NCI-H1694 (cell line): ENCODE measurements at regions not wholly inside any gene's neighbourhood (a gene's known extent, or its start where the extent isn't known, plus 50 kb on each side); places are given as distances from the start of the nearest gene placed in this dataset.
"Not testable (repeated sequence)": the region's sequence is repeated elsewhere in the genome, so short reads cannot be mapped to it uniquely, and the experiment has no call there.

Source experiments
- DNase-seq: peaks from one replicate; lab custom pipeline; 2025; lab: John Stamatoyannopoulos, UW

DNA sequence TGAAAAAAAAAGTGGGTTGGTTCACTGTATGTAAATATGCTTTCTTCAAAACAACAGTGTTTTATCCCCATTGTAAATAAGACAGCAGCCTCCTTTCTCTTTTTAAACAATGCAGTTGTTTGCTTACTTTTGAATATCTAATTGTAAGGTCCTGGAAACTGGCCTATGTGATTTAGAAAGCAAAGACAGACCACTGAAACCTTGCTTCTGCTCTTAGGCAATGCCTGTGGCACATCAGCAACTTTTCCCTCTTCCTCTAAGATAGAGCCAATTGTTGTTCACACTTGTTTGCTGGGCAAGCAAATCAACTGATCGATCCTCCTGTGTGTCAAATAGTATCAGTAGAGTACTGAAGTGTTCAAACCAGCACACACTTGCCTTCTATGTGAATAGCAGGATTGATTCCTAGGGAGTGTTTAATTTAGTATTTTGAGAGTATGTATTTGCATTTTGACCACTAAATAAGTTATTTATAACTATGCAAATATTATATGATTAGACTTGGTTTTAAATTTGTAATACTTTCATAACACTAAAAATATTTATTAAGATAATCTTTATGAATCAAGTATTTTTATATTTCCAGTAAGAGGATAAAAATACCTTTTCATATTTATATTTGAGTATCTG lies 55.4 kb upstream of the GRPR start:
- no peak for DNase-seq

DNA sequence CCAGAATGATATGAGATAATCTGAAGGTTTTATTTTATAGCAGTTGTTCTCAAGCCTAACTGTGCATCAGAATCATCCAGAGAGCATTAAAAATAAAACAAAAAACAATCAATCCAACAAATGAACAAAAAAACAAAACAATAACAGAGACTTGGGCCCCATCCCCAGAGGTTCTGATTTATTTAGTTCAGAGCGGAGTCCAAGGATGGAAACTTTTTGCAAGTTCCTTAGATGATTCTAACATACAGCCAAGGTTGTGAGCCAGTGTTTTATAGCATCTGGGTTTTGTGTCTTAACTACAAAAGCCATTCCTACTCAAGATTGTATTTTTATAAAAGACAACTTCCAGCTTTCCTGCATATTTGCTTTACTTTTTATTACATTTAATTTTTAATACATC lies 59.4 kb upstream of the GRPR start:
- no peak for DNase-seq

DNA sequence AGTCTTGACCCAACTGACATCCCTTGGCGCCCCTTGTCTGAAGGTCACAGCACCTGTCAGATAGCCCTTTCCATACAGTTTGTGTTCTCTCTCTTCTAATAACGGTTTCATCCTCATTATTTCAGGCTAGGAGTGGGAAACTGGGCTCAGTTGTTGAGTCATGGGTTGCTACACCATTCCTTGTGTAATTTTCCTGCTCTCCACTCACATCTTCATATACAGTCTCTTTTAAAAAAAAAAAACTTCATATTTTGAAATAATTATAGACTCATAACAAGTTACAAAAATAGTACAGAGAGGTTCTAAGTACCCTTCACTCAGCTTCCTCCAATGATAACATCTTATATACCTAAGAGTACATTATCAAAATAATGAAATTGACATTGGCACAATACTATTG lies 60.2 kb upstream of the GRPR start:
- no peak for DNase-seq

DNA sequence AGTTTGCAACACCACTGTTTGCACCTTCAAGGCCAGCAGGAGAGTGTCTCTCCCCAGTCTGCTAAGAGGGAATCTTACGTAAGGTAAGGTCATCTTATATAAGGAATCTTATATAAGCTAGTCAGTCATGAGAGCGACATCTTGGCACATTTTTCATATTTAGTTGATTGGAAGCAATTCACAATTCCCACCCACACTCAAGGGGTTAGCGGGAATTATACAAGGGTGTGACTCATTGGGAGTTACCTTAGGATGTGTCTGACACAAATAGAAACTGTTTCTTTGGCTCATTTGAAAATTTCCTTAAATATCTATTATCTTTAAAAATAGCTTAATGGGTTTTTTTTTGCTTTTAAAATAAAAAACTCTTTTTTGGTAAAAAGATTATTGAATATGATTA lies 62.1 kb upstream of the GRPR start:
- no peak for DNase-seq

DNA sequence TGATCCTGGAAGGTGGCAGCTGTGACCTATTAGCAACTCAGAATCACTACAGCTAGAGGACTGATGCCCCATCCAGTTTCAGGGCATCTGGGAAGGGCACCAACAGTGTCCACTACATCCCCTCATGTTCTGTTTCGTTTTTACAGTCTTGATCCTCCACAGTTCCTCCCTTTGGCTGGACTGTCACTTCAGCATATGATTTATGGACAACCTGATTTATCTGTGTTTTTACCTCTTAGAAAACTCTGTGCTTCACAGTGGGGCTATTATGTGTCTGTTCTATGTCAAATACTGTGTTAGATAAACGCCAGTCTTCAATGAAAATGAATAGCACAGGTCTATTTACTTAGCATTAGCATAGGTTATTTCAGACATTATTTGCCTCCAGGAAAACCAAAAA lies 63.1 kb upstream of the GRPR start:
- no peak for DNase-seq

DNA sequence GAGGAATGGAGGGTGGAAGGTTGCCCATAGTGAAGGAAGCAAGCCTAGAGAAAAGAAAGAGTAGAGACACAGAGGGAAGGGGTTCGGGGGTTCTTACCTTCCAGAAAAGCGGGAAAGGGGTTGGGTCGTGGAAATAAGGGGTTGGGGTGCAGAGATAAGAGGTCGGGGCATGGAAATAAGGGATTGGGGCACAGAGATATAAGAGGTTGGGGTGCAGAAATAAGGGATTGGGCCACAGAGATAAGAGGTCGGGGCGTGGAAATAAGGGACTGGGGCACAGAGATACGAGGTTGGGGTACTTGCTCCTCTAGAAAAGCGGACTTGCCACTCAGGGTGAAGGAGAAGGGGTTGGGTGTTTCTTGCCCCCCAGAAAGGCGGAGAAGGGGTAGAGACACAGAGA lies 74.2 kb upstream of the GRPR start:
- not testable (repeated sequence) for DNase-seq

DNA sequence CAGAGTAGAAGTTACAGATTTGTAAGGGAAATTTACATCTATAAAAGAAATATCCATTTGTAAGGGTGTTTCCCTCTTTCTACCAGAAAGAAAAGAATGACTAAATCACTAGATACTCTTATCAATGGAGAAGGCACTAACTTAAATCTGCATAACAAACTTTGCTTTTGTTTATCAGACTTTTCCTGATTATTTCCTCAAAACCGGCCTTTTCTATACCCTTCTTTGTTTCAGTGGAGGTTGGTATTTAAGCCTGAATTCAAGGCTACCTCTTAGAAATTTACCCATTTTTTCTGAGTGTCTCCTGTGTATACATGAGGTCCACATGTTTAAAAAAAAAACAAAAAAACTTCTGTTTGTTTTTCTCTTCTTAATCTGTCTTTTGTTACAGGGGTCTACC lies 80.4 kb upstream of the GRPR start:
- no peak for DNase-seq

DNA sequence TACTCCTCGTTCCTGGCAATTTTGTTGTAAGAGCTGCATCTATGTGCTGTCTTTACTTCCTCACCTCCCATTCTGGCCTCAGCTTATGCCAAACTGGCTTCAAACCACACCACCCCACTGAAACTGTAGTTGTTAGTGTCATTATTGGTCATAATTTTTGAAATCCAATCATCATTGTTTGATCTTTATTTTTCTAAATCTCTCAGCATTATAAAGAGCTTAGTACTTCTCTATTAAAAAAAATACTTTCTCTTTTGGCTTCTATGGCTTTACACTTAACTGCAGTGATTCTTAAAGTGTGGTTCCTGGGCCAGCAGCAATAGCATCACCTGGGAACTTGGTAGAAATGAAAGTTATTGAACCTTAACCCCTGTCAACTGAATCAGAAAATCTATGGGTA lies 83.5 kb upstream of the GRPR start:
- DNase-seq: no peak

DNA sequence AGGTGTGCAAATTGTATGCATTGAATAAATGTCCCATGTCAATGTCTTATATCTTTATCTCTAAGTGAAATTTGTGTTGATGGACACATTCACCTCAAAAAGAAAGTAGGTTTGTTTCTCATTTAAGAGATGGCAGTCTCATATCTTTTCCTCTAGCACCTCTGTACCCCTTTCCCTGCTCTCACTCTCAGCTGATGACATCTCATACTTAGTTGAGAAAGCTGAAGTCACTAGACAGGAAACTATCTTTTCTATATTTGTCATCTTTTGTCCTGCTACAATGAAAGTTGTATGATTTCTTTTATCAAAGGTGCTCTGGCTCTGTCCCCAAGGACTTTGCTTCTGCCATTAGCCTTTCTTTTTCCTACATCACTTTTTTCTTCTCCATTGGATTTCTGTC lies 84.0 kb upstream of the GRPR start:
- DNase-seq: no peak

DNA sequence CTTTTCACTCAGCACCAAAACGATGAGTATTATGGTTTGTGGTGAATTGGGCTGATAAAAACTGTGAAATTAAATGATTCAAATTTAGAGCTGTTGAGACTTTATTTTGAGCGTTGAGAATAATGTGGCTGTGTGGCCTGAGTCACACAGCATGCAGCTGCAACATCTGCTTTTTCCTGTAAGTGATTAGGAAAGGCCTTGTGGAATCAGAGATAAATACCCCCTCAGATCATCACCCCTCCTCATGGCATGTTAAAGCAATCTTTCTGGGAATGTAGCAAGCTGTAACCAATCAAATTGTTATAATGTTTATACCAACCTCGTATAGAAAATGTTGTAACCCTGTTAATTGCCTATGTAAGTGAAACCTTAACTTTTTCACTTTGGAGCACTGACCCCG lies 90.0 kb upstream of the GRPR start:
- no peak for DNase-seq

DNA sequence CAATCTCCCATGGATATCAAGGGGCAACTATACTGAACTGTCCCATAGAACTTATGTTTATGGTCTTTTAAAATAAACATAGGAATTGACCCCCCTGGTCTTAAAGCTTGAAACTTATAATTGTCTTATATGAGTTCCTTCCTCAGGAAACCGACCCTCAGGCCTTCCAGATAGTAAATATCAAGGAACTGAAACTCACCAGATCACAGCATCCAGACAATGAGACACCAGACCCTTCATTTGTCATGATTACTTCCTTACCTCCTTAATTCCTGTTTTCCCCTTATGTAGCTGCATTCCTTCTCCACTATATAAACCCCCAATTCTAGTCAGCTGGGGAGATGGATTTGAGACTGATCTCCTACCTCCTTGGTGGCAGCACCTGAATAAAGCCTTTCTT lies 94.8 kb upstream of the GRPR start:
- no peak for DNase-seq

DNA sequence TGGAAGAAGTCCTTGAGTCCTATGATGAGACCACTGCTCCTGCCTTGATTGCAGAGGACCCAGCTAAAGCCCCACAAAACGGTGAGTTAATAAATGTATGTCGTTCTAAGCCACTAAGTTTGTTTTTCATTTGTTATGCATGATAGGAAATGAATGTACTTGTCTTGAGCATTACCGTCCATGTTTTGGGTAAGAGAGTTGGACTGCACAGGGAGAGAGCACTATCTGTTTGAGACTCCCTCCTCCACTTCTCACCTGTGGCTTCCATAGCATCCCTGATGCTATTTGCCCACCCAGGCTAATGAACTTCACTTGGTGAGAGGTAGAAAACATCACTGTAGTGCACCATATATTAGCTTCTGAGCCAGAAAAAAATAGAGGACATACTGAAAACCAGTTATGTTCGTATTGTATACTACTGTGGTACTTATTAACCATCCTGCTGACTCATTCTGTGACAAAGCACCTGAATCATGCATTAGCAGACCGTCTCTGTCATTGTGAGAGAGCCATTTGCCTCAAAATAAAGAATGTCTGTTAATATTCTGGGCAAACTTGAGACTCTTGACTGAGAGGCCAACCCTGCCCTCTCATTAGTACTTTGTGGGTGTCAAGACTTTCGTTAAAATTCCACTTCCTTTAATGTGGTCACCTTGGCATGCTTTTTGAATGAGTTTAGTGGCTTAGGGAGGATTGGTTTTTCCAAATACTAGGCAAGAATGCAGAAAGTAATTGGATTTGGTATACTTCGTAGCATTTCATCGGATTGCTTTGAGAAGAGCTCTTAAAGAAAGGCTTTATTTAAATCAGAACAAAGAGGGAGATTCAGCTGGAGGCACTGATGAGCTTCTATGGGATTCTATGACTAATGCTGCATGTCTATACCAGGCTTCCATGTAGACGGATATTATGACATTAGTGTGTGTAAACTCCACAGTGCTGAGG lies 99.3 kb upstream of the GRPR start:
- DNase-seq: no peak

DNA sequence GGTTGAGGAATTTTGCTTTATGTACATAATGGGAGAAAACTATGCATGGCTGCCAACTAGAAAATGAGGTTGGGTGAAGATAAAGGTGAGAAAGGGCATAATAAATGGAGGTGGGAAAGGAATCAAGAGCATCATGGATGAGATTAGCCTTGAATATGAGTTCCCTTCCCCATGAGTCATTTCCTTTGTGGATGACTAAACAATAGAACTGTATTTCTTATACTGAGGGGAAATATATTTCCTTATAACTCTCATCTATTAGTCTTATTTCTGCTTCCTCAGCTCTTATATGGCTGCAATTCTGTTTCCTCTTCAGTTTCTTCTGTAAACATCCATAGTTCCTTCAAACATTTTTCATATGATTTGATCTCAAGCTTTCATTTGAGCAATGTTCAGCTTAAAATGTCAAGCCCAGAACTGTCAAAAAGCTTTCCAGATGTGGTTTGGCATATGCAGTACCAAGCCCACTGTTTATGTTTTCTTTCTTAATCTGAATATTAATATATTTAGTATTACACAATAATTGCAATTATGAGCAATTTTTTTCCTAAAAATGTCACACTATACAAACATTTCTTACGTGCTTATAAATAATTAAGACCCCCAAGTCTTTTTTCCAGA lies 100.7 kb upstream of the GRPR start:
- no peak for DNase-seq

DNA sequence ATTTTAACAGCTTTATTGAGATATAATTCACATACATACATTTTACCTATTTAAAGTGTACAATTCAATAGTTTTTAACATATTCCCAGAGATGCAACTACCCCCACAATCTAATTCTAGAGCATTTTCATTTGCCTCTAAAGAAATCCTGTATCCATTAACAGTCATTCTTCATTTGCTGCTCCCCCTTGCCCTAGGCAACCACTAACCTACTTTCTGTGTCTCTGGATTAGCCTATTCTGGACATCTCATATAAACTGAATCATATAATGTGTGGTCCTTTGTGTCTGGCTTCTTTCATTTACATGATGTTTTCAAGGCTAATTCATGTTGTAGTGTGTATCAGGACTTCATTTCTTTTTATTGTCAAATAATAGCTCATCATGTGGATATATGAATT lies 105.1 kb upstream of the GRPR start:
- no peak for DNase-seq

DNA sequence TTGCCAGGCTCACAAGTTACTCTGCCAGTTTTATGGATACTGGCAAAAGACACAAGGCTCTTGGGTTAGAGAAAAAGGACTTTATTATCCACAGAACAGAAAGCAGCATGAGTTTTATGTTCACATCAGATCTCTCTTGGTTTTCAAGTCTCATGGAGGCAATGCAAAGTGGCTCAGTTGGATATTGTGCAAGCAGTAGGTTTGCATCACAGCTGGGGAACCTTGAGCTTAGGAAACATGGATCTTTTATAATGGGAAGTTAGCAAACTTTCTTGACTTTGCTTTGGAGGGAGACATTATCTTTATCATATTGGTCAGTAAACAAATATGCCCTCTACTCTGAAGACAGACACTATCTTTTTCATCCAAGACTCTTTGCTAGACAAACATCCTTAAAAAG lies 109.2 kb upstream of the GRPR start:
- no peak for DNase-seq

DNA sequence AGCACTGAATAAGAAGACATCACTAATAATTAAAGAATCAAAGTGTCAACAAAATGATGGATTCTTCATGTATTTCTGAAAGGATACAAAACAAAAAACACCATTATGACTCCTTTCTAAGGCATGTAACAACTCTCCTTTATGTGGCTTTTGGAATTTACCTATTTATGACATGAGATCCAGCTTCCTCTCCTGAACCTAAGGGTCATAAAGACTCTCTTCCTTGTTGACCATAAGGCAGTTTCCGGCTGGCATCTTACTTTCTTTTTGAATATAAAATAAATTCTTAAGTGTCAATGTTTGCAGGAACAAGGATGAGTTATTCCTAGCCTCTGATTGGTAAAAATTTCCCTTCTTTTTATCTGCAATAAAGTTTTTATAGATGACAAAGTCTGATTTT lies 111.1 kb upstream of the GRPR start:
- DNase-seq: no peak

DNA sequence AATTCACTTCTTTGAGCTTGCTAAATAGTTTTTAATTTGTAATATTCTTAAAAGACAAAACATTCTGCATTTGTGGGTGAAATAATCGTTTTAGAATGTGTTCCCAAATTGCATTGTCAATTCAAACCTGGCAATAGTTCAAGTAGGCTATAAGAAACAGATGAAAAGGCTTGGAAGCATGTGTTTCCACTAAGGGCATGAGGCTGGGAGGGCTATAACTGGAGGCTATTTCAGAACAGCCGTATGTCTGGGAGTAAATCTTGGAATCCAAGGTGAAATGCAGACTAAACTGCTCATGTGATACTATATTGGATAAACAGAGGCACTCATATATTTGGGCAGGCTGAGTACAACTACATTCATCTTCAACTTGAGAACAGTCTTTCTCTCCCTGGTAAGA lies 117.4 kb upstream of the GRPR start:
- DNase-seq: no peak

DNA sequence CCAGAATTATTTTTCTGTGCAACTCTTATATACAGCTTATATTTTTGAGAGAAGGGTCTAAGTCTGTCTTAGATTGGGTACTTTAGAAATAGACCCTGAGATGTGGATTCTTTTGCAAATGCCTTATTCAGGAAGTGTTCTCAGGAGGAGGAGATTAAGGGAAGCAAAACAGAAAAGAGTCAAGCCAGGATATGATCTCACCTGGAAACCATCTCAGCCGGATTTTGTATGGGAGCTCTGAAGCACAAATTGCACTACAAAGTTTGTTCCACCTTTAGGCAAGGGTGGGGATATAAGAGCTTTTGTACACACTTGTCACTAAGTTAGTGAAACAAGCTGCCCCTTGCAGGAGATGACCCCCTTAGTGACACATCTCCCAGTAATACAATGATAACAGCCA lies 121.2 kb upstream of the GRPR start:
- no peak for DNase-seq

DNA sequence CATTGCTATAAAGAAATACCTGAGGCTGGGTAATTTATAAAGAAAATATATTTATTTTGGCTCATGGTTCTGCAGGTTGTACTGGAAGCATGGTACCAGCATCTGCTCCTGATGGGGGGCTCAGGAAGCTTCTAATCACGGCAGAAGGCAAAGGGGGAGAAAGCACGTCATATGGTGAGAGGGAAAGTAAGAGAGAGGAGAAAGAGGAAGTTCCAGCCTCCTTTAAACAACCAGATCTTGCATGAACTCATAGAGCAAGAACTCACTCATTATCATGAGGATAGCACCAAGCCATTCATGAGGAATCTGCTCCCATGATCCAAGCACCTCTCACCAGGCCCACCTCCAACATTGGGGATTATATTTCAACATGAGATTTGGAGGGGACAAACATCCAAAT lies 125.0 kb upstream of the GRPR start:
- DNase-seq: no peak

DNA sequence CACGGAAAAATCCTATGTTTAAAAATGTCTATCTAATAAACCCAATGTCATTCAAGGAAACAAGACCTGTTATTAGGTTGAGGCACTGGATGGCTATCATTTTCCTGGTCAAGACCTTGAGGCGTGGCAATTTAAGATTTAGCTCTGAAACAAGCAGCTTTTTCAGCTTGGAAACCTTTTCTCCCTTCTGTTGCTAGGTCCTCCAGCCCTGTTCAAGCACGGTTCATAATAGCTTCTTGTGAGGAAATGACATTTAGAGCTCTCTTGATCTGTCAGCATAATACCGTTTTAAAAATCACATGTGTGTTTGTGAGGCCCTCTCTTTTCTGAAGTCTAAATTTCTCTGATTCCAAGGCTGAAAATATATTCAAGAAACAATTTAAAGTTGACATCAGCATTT lies 133.6 kb upstream of the GRPR start:
- DNase-seq: no peak

DNA sequence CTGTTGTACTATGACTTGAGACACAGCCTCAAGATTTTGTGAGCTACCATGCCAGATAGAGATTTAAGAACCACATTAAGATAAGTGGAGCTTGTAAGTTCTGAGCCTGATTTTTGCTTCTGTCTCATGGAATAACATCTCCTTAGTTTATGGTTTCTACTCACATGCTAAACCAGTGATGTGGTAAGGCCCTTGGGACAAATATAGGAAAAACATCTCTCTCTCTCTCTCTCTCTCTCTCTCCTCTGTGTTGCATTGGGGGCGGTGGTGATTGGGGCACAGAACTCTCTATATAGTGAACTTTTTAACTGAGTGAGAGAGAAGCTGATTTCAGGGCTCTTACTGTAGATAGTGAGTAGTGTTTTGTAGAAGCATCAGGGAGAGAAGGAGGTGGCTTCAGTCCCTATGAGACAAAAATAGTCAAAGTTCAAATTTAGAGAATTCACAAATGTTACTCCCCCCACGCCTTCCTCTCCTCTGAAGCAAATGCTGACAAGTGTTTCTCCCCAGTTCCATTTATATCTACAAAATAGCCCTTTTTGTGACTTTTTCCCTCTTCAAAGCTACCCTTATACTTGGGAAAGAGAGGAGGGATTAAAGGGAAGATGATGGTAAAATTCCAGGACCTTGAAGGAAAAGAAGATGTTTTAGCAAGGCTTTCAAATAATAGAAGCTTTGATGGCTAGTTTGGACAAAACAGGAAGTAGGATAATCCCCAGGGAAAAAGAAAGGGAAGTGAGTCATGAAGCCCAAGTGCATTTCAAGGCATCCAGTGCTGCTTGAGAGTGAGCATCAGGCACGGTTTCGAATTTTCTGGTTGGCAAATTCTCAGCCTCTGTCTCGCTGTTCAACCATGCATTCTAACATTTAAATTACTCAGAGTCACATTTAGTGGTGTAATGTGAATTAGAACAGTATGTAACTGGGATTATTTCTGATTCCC lies 134.3 kb upstream of the AP1S2 start:
- no peak for DNase-seq

DNA sequence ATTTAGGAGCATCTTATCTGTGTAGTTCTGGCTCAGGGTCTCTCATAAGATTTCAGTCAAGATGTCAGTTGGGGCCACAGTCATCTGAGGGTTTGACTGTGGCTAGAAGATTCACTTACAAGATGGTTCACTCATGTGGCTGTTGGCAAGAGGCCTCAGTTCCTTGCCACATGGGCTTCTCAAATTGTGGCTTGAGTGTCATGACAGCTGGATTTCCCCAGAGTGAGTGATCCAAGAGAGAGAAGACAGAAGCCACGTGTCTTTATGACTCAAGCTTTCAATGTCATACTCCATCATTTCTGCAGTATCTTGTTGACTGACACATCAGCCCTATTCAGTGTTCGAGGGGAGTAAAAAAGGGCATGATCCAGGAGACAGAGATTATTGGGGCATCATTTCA lies 131.3 kb upstream of the AP1S2 start:
- no peak for DNase-seq
